ENCODE measurements at regions not wholly inside any gene's neighbourhood (a gene's known extent, or its start where the extent isn't known, plus 50 kb on each side); places are given as distances from the start of the nearest gene placed in this dataset.

DNA sequence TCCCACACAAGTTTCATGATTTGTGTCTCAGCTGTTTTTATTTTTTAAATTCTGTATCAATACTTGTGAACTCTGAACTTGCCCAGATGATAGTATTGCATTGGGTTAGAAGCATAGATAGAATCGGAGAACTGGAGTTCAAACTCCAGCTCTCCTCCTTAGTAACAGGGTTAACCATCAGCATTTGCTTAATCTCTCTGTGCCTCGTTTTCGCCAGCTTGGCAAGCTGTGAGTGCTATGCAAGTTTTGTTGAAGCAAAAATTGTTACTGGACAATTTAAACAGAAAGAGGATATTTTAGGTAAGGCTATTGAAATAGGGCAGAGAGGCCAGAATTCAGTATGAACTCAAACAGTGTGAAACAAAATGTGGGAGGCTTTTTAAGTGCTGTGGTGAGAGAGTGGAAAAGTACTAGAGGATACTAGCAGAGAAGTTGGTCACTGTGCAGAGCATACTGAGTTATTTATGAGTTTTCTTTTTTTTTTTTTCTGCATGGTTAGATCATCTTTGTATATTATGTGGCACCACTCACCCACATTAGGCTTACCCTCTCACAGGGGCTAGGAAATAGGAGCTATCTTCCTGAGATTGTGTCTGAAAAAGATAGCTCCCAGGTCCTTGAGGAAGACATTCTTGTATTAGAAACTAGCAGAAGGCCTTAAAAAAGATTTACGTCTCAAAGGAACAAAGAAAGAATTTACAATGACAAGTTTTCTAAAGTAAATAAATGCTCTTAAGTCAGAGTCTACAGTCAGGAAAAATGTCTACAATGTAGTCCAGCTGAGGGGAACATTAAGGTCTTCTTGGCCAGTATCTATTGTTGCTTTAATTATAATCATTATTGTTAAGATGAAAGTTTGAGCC lies 1126.6 kb downstream of the FAT4 start:
- TF ChIP-seq, protein P1, sequence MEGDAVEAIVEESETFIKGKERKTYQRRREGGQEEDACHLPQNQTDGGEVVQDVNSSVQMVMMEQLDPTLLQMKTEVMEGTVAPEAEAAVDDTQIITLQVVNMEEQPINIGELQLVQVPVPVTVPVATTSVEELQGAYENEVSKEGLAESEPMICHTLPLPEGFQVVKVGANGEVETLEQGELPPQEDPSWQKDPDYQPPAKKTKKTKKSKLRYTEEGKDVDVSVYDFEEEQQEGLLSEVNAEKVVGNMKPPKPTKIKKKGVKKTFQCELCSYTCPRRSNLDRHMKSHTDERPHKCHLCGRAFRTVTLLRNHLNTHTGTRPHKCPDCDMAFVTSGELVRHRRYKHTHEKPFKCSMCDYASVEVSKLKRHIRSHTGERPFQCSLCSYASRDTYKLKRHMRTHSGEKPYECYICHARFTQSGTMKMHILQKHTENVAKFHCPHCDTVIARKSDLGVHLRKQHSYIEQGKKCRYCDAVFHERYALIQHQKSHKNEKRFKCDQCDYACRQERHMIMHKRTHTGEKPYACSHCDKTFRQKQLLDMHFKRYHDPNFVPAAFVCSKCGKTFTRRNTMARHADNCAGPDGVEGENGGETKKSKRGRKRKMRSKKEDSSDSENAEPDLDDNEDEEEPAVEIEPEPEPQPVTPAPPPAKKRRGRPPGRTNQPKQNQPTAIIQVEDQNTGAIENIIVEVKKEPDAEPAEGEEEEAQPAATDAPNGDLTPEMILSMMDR (IDR thresholded peaks at IDR 0.05; ENCODE audit: low read depth, low read length, poor library complexity, severe bottlenecking) = no peak
- no peak for TF ChIP-seq EZH2phosphoT487 (IDR thresholded peaks at IDR 0.05; ENCODE audit: borderline replicate concordance, low read length)
